ENCODE measurements at regions not wholly inside any gene's neighbourhood (a gene's known extent, or its start where the extent isn't known, plus 50 kb on each side); places are given as distances from the start of the nearest gene placed in this dataset.

GRCh38 chr3:110925798-110926197 is 145.8 kb upstream of the NECTIN3 start:
- no peak for TF ChIP-seq CTCF (conservative IDR thresholded peaks at IDR 0.05; ENCODE audit: low read length)
- TF ChIP-seq EZH2phosphoT487 (IDR thresholded peaks at IDR 0.05; ENCODE audit: borderline replicate concordance, low read depth, low read length) = no peak
